A673 (cell line): ENCODE measurements at regions not wholly inside any gene's neighbourhood (a gene's known extent, or its start where the extent isn't known, plus 50 kb on each side); places are given as distances from the start of the nearest gene placed in this dataset.
A peak's percentile ranks its signal among the peaks of the same experiment; 100 is the strongest.
"Not testable (repeated sequence)": the region's sequence is repeated elsewhere in the genome, so short reads cannot be mapped to it uniquely, and the experiment has no call there.

Experiments used
- BruUV-seq: library from RNA; stranded (reverse); fragments of 400-500 nt; replicated peaks from 2 replicates; lab custom pipeline; 2021; lab: Mats Ljungman, UMichigan
- CTCF ChIA-PET: fragments of 300-600 bp; sonication (Branson Sonifier 250); formaldehyde crosslinking; loops from one replicate; lab custom pipeline; 2022; ENCODE audit warnings: antibody characterized with exemption; lab: Charles Lee
- POLR2A ChIA-PET: fragments of 300-600 bp; sonication (Branson Sonifier 250); formaldehyde crosslinking; loops from one replicate; lab custom pipeline; 2022; ENCODE audit warnings: antibody characterized with exemption; ENCODE audit not compliant: low non-redundant PET; lab: Charles Lee
- DNase-seq: peaks from one replicate; pipeline ENCODE4 v3.0.0-alpha.2; 2015; ENCODE audit warnings: low spot score
- H3K27ac ChIP-seq: fragments of 200-600 bp; sonication (generic); 2 replicates; pipeline ENCODE4 v1.5.1; 2016; ENCODE audit warnings: mixed run types, low read depth, mild to moderate bottlenecking, mixed read lengths, antibody characterized with exemption, low read length; ENCODE audit not compliant: poor library complexity, severe bottlenecking
- H3K27me3 ChIP-seq: fragments of 200-600 bp; sonication (generic); replicated peaks from 2 replicates; pipeline ENCODE4 v1.6.1; 2017; ENCODE audit warnings: mixed run types, low read depth, mild to moderate bottlenecking, mixed read lengths, antibody characterized with exemption, low read length; ENCODE audit not compliant: insufficient read depth, poor library complexity
- H3K36me3 ChIP-seq: fragments of 200-600 bp; sonication (generic); 2 replicates; pipeline ENCODE4 v1.6.1; 2016; ENCODE audit warnings: mixed run types, mild to moderate bottlenecking, mixed read lengths, antibody characterized with exemption, low read length; ENCODE audit not compliant: insufficient read depth, poor library complexity, severe bottlenecking
- H3K4me1 ChIP-seq: fragments of 200-600 bp; sonication (generic); 2 replicates; pipeline ENCODE4 v1.6.1; 2017; ENCODE audit warnings: mixed run types, mild to moderate bottlenecking, mixed read lengths, antibody characterized with exemption, low read length; ENCODE audit not compliant: insufficient read depth, poor library complexity, severe bottlenecking
- H3K4me3 ChIP-seq: fragments of 200-600 bp; sonication (generic); 2 replicates; pipeline ENCODE4 v1.5.1; 2016; ENCODE audit warnings: low read depth, mixed run types, mild to moderate bottlenecking, mixed read lengths, low read length; ENCODE audit not compliant: poor library complexity, severe bottlenecking
- H3K9me3 ChIP-seq: fragments of 200-600 bp; sonication (generic); 2 replicates; pipeline ENCODE4 v1.6.1; 2016; ENCODE audit warnings: mixed run types, low read depth, mild to moderate bottlenecking, mixed read lengths, antibody characterized with exemption, low read length; ENCODE audit not compliant: poor library complexity, severe bottlenecking
- EZH2 ChIP-seq: fragments of 200-600 bp; sonication (generic); IDR thresholded peaks from 2 replicates; pipeline ENCODE4 v1.6.1; 2017; ENCODE audit warnings: borderline replicate concordance, low read depth, mild to moderate bottlenecking, mixed read lengths, antibody characterized with exemption, low read length; ENCODE audit not compliant: poor library complexity, severe bottlenecking
- intact Hi-C: fragments of 100-400 bp; cut with micrococcal nuclease; formaldehyde crosslinking; loops from one replicate; pipeline ENCODE4 v1.10.0; 2022; ENCODE audit not compliant: unreplicated experiment
- TF ChIP-seq, protein P1 (sequence below): fragments of 300-800, 200-600 bp; sonication (generic); conservative IDR thresholded peaks from 2 replicates; pipeline ENCODE4 v1.5.1; 2017; ENCODE audit warnings: low read depth, mild to moderate bottlenecking, antibody characterized with exemption, low read length, moderate library complexity, mixed read lengths

- H3K9me3 ChIP-seq, BruUV-seq, CTCF ChIA-PET, H3K27me3 ChIP-seq, POLR2A ChIA-PET, H3K27ac ChIP-seq, intact Hi-C loops, H3K4me3 ChIP-seq, H3K36me3 ChIP-seq, DNase-seq, H3K4me1 ChIP-seq: not testable (repeated sequence)
Measured at GRCh38 chr6:86872810-86873209, 64.5 kb upstream of the HTR1E start.

DNA sequence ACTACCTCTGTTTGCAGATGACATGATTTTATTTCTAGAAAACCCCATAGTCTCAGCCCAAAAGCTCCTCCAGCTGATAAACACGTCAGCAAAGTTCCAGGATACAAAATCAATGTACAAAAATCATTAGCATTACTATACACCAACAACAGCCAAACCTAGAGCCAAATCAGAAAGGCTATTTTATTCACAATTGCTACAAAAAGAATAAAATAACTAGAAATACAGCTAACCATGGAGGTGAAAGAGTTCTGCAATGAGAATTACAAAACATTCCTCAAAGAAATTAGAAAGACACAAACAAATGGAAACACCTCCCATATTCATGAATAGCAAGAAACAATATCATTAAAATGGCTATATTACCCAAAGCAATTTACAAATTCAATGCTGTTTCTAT, 65.6 kb upstream of the HTR1E start:
- ChIA-PET CTCF (no interaction called here), POLR2A (no interaction called here)
- TF ChIP-seq, protein P1, sequence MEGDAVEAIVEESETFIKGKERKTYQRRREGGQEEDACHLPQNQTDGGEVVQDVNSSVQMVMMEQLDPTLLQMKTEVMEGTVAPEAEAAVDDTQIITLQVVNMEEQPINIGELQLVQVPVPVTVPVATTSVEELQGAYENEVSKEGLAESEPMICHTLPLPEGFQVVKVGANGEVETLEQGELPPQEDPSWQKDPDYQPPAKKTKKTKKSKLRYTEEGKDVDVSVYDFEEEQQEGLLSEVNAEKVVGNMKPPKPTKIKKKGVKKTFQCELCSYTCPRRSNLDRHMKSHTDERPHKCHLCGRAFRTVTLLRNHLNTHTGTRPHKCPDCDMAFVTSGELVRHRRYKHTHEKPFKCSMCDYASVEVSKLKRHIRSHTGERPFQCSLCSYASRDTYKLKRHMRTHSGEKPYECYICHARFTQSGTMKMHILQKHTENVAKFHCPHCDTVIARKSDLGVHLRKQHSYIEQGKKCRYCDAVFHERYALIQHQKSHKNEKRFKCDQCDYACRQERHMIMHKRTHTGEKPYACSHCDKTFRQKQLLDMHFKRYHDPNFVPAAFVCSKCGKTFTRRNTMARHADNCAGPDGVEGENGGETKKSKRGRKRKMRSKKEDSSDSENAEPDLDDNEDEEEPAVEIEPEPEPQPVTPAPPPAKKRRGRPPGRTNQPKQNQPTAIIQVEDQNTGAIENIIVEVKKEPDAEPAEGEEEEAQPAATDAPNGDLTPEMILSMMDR: no peak
- TF ChIP-seq EZH2: no peak
- peaks cover 3% of the 10 kb centered on the region for H3K9me3 ChIP-seq
- H3K27me3 ChIP-seq: no peaks in the 10 kb centered on the region
- H3K36me3 ChIP-seq: no peaks in the 10 kb centered on the region
- intact Hi-C loops: no loop called here
- peak; percentile 49 for DNase-seq
- no peak overlapping the region for H3K27ac ChIP-seq
- no TSS peak for BruUV-seq
- no peak overlapping the region for H3K4me3 ChIP-seq
- H3K4me1 ChIP-seq: no peaks in the 10 kb centered on the region

- TF ChIP-seq, protein P1: no peak
- TF ChIP-seq EZH2: no peak
- Histone ChIP-seq H3K27me3 (no peaks in the 10 kb centered on the region), H3K9me3 (peaks cover 3% of the 10 kb centered on the region), H3K27ac (no peak overlapping the region), H3K4me3 (no peak overlapping the region), H3K4me1 (no peaks in the 10 kb centered on the region), H3K36me3 (no peaks in the 10 kb centered on the region)
- no TSS peak for BruUV-seq
- ChIA-PET CTCF (no interaction called here), POLR2A (no interaction called here)
- no peak for DNase-seq
- intact Hi-C loops: no loop called here
Measured at GRCh38 chr6:86869500-86869899, 67.8 kb upstream of the HTR1E start.

DNA sequence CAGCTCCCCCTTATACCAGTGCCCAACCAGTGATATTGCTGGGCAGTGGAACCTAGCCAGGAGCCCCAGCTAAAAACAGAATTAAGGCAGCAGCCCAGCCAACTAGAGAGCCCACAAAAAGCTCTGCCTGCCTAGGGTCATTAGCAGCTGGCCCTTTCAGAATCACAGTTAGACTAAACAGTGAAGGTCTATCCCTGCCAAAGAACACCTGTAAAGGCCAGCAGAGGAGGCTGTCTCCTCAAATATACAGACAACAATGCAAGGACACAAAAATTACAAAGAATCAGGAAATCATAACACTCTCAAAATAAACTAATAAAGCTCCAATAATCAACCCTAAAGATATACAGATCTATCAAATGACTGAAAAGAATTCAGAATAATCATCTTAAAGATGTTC, 77.8 kb upstream of the HTR1E start:
- ChIA-PET CTCF (no interaction called here), POLR2A (no interaction called here)
- Histone ChIP-seq H3K36me3 (no peaks in the 10 kb centered on the region), H3K4me3 (no peak overlapping the region), H3K9me3 (no peaks in the 10 kb centered on the region), H3K4me1 (no peaks in the 10 kb centered on the region), H3K27ac (no peak overlapping the region), H3K27me3 (no peaks in the 10 kb centered on the region)
- TF ChIP-seq, protein P1: no peak
- TF ChIP-seq EZH2: no peak
- intact Hi-C loops: loop anchor here (5.0 kb wide), 1 partner anchor 1102 kb away; no protein-coding TSS in a partner anchor
- no TSS peak for BruUV-seq
- no peak for DNase-seq
